ENCODE measurements at regions not wholly inside any gene's neighbourhood (a gene's known extent, or its start where the extent isn't known, plus 50 kb on each side); places are given as distances from the start of the nearest gene placed in this dataset.
A peak's percentile ranks its signal among the peaks of the same experiment; 100 is the strongest.
"Not testable (repeated sequence)": the region's sequence is repeated elsewhere in the genome, so short reads cannot be mapped to it uniquely, and the experiment has no call there.

GRCh38 chr1:148328884-148329283, 154.2 kb downstream of the PPIAL4G start:
- ATAC-seq (no peak), DNase-seq (ENCODE audit: low spot score) (no peak), FAIRE-seq (no peak)
- H3K79me2 ChIP-seq (ENCODE audit: insufficient read depth, low read length): no peaks in the 10 kb centered on the region
- no peaks in the 10 kb centered on the region for H3K9me3 ChIP-seq (ENCODE audit: low read length)
- ChIA-PET POLR2A (no interaction called here), CTCF (ENCODE audit: low intra/inter-chr PET ratio, low total read pairs) (no interaction called here)
- no TSS peak for BruUV-seq (replicated peaks)
- peaks cover 0 to 4% of the 10 kb centered on the region in 2 experiments; a peak in 1 of 5 replicates for H3K27me3 ChIP-seq (ENCODE audit: control insufficient read depth in 1 of 2, insufficient read depth in 2 of 2, low read length in 2 of 2)
- TF ChIP-seq TARDBP (CRISPR knock-in tag; IDR thresholded peaks at IDR 0.05): no peak
- no peak for TF ChIP-seq CHD4 (IDR thresholded peaks at IDR 0.05; ENCODE audit: borderline replicate concordance, low read length)
- TF ChIP-seq KLF9 (CRISPR knock-in tag; IDR thresholded peaks at IDR 0.05; ENCODE audit: low read depth): no peak
- TF ChIP-seq CEBPB (IDR thresholded peaks at IDR 0.05; ENCODE audit: borderline replicate concordance, low read depth, low read length): peak; percentile 72
- no peak for TF ChIP-seq DR1 (CRISPR knock-in tag; IDR thresholded peaks at IDR 0.05)
- TF ChIP-seq NFATC3 (CRISPR knock-in tag; IDR thresholded peaks at IDR 0.05): no peak
- H3K36me3 ChIP-seq (replicated peaks in 1 of 2; ENCODE audit: control insufficient read depth in 1 of 2, insufficient read depth in 2 of 2, low read length in 2 of 2): no peaks in the 10 kb centered on the region
- H3K4me3 ChIP-seq (replicated peaks in 1 of 3; ENCODE audit: insufficient read depth in 1 of 3, low read depth in 2 of 3, low read length in 3 of 3): no peak overlapping the region
- in situ Hi-C loops (cut with HindIII; ENCODE audit: extremely low pct_ligation_motif_present, low pct_unique_long_range_greater_than_20kb) (no loop called here), intact Hi-C loops (cut with micrococcal nuclease; ENCODE audit: unreplicated experiment) (no loop called here)
- H2AFZ ChIP-seq (ENCODE audit: low read length): no peak overlapping the region
- H3K4me1 ChIP-seq (ENCODE audit: insufficient read depth, low read length): peaks cover 5% of the 10 kb centered on the region
- H3K9ac ChIP-seq (ENCODE audit: insufficient read depth, low read depth, low read length): no peak overlapping the region
- H4K20me1 ChIP-seq (ENCODE audit: insufficient read depth, low read length): no peaks in the 10 kb centered on the region
- no peak overlapping the region for H3K27ac ChIP-seq (ENCODE audit: extremely low read length, insufficient read depth, low read length)
- WGBS (ENCODE audit: low lambda C conversion rate): 88% methylated on average over 20 of the region's 26 CpGs
- H3K4me2 ChIP-seq (ENCODE audit: low read depth, low read length): no peak overlapping the region

GRCh38 chr1:148325031-148325430, 158.1 kb downstream of the PPIAL4G start:
- POLR2A ChIA-PET; ATAC-seq; H3K4me2 ChIP-seq (ENCODE audit: low read depth, low read length); H2AFZ ChIP-seq (ENCODE audit: low read length); in situ Hi-C loops (cut with HindIII; ENCODE audit: extremely low pct_ligation_motif_present, low pct_unique_long_range_greater_than_20kb); H3K4me3 ChIP-seq (replicated peaks in 1 of 3; ENCODE audit: insufficient read depth in 1 of 3, low read depth in 2 of 3, low read length in 3 of 3); DNase-seq (ENCODE audit: low spot score); H3K27me3 ChIP-seq (ENCODE audit: control insufficient read depth in 1 of 2, insufficient read depth in 2 of 2, low read length in 2 of 2); intact Hi-C loops (cut with micrococcal nuclease; ENCODE audit: unreplicated experiment); H3K4me1 ChIP-seq (ENCODE audit: insufficient read depth, low read length); H3K9me3 ChIP-seq (ENCODE audit: low read length); H3K79me2 ChIP-seq (ENCODE audit: insufficient read depth, low read length); FAIRE-seq; H3K9ac ChIP-seq (ENCODE audit: insufficient read depth, low read depth, low read length); H4K20me1 ChIP-seq (ENCODE audit: insufficient read depth, low read length); CTCF ChIA-PET (ENCODE audit: low intra/inter-chr PET ratio, low total read pairs); BruUV-seq (replicated peaks); H3K36me3 ChIP-seq (replicated peaks in 1 of 2; ENCODE audit: control insufficient read depth in 1 of 2, insufficient read depth in 2 of 2, low read length in 2 of 2); H3K27ac ChIP-seq (ENCODE audit: extremely low read length, insufficient read depth, low read length): not testable (repeated sequence)
- 54% methylated on average over 4 of the region's 17 CpGs for WGBS (ENCODE audit: low lambda C conversion rate)

DNA sequence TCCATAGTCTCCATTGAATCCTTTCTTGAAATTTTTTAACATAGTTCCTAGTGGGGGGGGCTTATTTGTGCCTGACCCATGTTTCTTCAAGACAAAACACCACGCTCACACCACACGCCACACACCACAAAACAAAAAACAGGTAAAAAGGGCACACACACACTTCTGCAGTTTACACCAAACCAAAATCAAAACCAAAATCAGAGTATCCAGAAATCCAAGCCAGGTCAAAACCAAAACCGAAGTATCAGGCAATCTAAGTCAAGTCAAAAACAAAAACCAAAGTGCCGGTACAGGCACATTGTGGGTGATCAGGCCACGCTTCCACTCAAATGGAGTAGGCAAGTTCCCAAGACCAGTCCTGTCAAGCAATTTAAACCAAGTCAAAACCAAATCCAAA, 158.6 kb downstream of the PPIAL4G start:
- H3K4me2 ChIP-seq (ENCODE audit: low read depth, low read length); H3K4me3 ChIP-seq (replicated peaks in 1 of 3; ENCODE audit: insufficient read depth in 1 of 3, low read depth in 2 of 3, low read length in 3 of 3); H3K36me3 ChIP-seq (replicated peaks in 1 of 2; ENCODE audit: control insufficient read depth in 1 of 2, insufficient read depth in 2 of 2, low read length in 2 of 2); H3K9me3 ChIP-seq (ENCODE audit: low read length); H2AFZ ChIP-seq (ENCODE audit: low read length); H4K20me1 ChIP-seq (ENCODE audit: insufficient read depth, low read length); ATAC-seq; H3K27ac ChIP-seq (ENCODE audit: extremely low read length, insufficient read depth, low read length); DNase-seq (ENCODE audit: low spot score); BruUV-seq (replicated peaks); FAIRE-seq; H3K9ac ChIP-seq (ENCODE audit: insufficient read depth, low read depth, low read length); in situ Hi-C loops (cut with HindIII; ENCODE audit: extremely low pct_ligation_motif_present, low pct_unique_long_range_greater_than_20kb); POLR2A ChIA-PET; CTCF ChIA-PET (ENCODE audit: low intra/inter-chr PET ratio, low total read pairs); H3K4me1 ChIP-seq (ENCODE audit: insufficient read depth, low read length); H3K27me3 ChIP-seq (ENCODE audit: control insufficient read depth in 1 of 2, insufficient read depth in 2 of 2, low read length in 2 of 2); H3K79me2 ChIP-seq (ENCODE audit: insufficient read depth, low read length); intact Hi-C loops (cut with micrococcal nuclease; ENCODE audit: unreplicated experiment): not testable (repeated sequence)
- WGBS (ENCODE audit: low lambda C conversion rate): 40% methylated on average over 4 of the region's 5 CpGs

DNA sequence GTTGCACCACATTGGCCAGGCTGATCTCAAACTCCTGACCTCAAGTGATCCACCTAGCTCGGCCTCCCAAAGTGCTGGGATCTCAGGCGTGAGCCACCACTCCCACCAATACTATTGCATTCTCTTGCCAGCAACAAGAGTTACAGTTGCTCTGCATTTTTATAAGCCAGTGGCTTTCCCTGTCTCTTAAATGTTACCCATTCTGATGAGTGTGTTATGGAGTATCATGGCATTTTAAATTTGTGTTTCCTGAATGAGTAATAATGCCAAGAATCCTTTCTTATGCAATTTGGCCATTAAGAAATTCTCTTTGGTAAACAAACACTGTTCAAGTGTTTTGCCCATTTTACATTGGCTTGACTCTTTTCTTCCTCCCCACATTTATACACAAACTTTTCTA, 163.0 kb downstream of the PPIAL4G start:
- H3K4me2 ChIP-seq (ENCODE audit: low read depth, low read length); FAIRE-seq; in situ Hi-C loops (cut with HindIII; ENCODE audit: extremely low pct_ligation_motif_present, low pct_unique_long_range_greater_than_20kb); H3K4me3 ChIP-seq (replicated peaks in 1 of 3; ENCODE audit: insufficient read depth in 1 of 3, low read depth in 2 of 3, low read length in 3 of 3); H2AFZ ChIP-seq (ENCODE audit: low read length); POLR2A ChIA-PET; H3K27me3 ChIP-seq (ENCODE audit: control insufficient read depth in 1 of 2, insufficient read depth in 2 of 2, low read length in 2 of 2); H3K79me2 ChIP-seq (ENCODE audit: insufficient read depth, low read length); H4K20me1 ChIP-seq (ENCODE audit: insufficient read depth, low read length); CTCF ChIA-PET (ENCODE audit: low intra/inter-chr PET ratio, low total read pairs); H3K4me1 ChIP-seq (ENCODE audit: insufficient read depth, low read length); H3K9ac ChIP-seq (ENCODE audit: insufficient read depth, low read depth, low read length); H3K27ac ChIP-seq (ENCODE audit: extremely low read length, insufficient read depth, low read length); H3K36me3 ChIP-seq (replicated peaks in 1 of 2; ENCODE audit: control insufficient read depth in 1 of 2, insufficient read depth in 2 of 2, low read length in 2 of 2); DNase-seq (ENCODE audit: low spot score); BruUV-seq (replicated peaks); intact Hi-C loops (cut with micrococcal nuclease; ENCODE audit: unreplicated experiment); ATAC-seq; H3K9me3 ChIP-seq (ENCODE audit: low read length): not testable (repeated sequence)
- 0% methylated on average over 2 of the region's 2 CpGs for WGBS (ENCODE audit: low lambda C conversion rate)
